ENCODE measurements at regions not wholly inside any gene's neighbourhood (a gene's known extent, or its start where the extent isn't known, plus 50 kb on each side); places are given as distances from the start of the nearest gene placed in this dataset.
"Not testable (repeated sequence)": the region's sequence is repeated elsewhere in the genome, so short reads cannot be mapped to it uniquely, and the experiment has no call there.

- H3K9me3 Mint-ChIP-seq; intact Hi-C loops (cut with micrococcal nuclease); H3K4me3 Mint-ChIP-seq; H3K4me1 Mint-ChIP-seq (ENCODE audit: low read depth); H3K36me3 Mint-ChIP-seq (ENCODE audit: low read depth); H3K27me3 Mint-ChIP-seq (ENCODE audit: insufficient read depth); DNase-seq (ENCODE audit: low spot score); H3K27ac Mint-ChIP-seq: not testable (repeated sequence)
Observed at GRCh38 chr2:87687550-87688270, 60.2 kb upstream of the PLGLB2 start.

- H3K9me3 Mint-ChIP-seq; H3K36me3 Mint-ChIP-seq (ENCODE audit: low read depth); H3K4me1 Mint-ChIP-seq (ENCODE audit: low read depth); intact Hi-C loops (cut with micrococcal nuclease); DNase-seq (ENCODE audit: low spot score); H3K27me3 Mint-ChIP-seq (ENCODE audit: insufficient read depth): not testable (repeated sequence)
- Mint-ChIP-seq H3K27ac (peak overlapping the region; percentile 98), H3K4me3 (peak overlapping the region; percentile 60)
Observed at GRCh38 chr2:87691899-87692592, 55.8 kb upstream of the PLGLB2 start.

- H3K27me3 Mint-ChIP-seq (ENCODE audit: insufficient read depth); DNase-seq (ENCODE audit: low spot score); H3K4me1 Mint-ChIP-seq (ENCODE audit: low read depth); H3K4me3 Mint-ChIP-seq; intact Hi-C loops (cut with micrococcal nuclease); H3K9me3 Mint-ChIP-seq; H3K36me3 Mint-ChIP-seq (ENCODE audit: low read depth): not testable (repeated sequence)
- peak overlapping the region; percentile 59 for H3K27ac Mint-ChIP-seq
Observed at GRCh38 chr2:87692914-87693313, 55.0 kb upstream of the PLGLB2 start.

GRCh38 chr2:87693882-87694281 lies 54.0 kb upstream of the PLGLB2 start:
- H3K36me3 Mint-ChIP-seq (ENCODE audit: low read depth); H3K4me1 Mint-ChIP-seq (ENCODE audit: low read depth); H3K27me3 Mint-ChIP-seq (ENCODE audit: insufficient read depth); DNase-seq (ENCODE audit: low spot score); H3K9me3 Mint-ChIP-seq; H3K27ac Mint-ChIP-seq; H3K4me3 Mint-ChIP-seq; intact Hi-C loops (cut with micrococcal nuclease): not testable (repeated sequence)

GRCh38 chr2:87695596-87696323 lies 52.1 kb upstream of the PLGLB2 start:
- intact Hi-C loops (cut with micrococcal nuclease); H3K27me3 Mint-ChIP-seq (ENCODE audit: insufficient read depth); H3K27ac Mint-ChIP-seq; H3K4me3 Mint-ChIP-seq; H3K4me1 Mint-ChIP-seq (ENCODE audit: low read depth); DNase-seq (ENCODE audit: low spot score); H3K9me3 Mint-ChIP-seq; H3K36me3 Mint-ChIP-seq (ENCODE audit: low read depth): not testable (repeated sequence)

Measured in activated T-helper 1 cell treated with anti-CD3 and anti-CD28 coated beads, Interleukin-12 subunit alpha, Interleukin-12 subunit beta, Interleukin-2, Interleukin-4 antibody, amounts not matched to agents 30 ng/mL and 10 ng/mL and 1 ng/mL, durations not matched to agents 14 hours and 24 hours and 36 hours (primary cell).